GM21825 (cell line): ENCODE measurements at regions not wholly inside any gene's neighbourhood (a gene's known extent, or its start where the extent isn't known, plus 50 kb on each side); places are given as distances from the start of the nearest gene placed in this dataset.

ENCODE experiments used
- ATAC-seq: cut with Tn5 transposase; IDR thresholded peaks from one replicate; pipeline ENCODE4 v1.9.1; 2021; ENCODE audit warnings: mild to moderate bottlenecking, moderate library complexity; ENCODE audit not compliant: unreplicated experiment

GRCh38 chr3:56874269-56874668, 72.5 kb upstream of the ARHGEF3 start:
- ATAC-seq = no peak

GRCh38 chr3:56870436-56870835, 68.7 kb upstream of the ARHGEF3 start:
- ATAC-seq = no peak

GRCh38 chr3:56869157-56869889, 67.6 kb upstream of the ARHGEF3 start:
- ATAC-seq = no peak

GRCh38 chr3:56868706-56869105, 67.0 kb upstream of the ARHGEF3 start:
- no peak for ATAC-seq

- no peak for ATAC-seq
These were observed 65.9 kb upstream of the ARHGEF3 start for GRCh38 chr3:56867671-56868070.

- no peak for ATAC-seq
These were observed 63.3 kb upstream of the ARHGEF3 start for GRCh38 chr3:56864918-56865524.

- no peak for ATAC-seq
These were observed 62.3 kb upstream of the ARHGEF3 start for GRCh38 chr3:56864090-56864489.

GRCh38 chr3:56862352-56863062, 60.8 kb upstream of the ARHGEF3 start:
- no peak for ATAC-seq

- ATAC-seq = no peak
These were observed 59.8 kb upstream of the ARHGEF3 start for GRCh38 chr3:56861511-56861910.

- ATAC-seq = no peak
These were observed 59.2 kb upstream of the ARHGEF3 start for GRCh38 chr3:56860939-56861338.

GRCh38 chr3:56860351-56860750, 58.6 kb upstream of the ARHGEF3 start:
- no peak for ATAC-seq

GRCh38 chr3:56858331-56858730, 56.6 kb upstream of the ARHGEF3 start:
- ATAC-seq = no peak

- no peak for ATAC-seq
These were observed 55.4 kb upstream of the ARHGEF3 start for GRCh38 chr3:56857178-56857577.

- ATAC-seq = no peak
These were observed 55.0 kb upstream of the ARHGEF3 start for GRCh38 chr3:56856752-56857151.

- no peak for ATAC-seq
These were observed 54.2 kb upstream of the ARHGEF3 start for GRCh38 chr3:56855856-56856512.

GRCh38 chr3:56854856-56855611, 53.3 kb upstream of the ARHGEF3 start:
- no peak for ATAC-seq

GRCh38 chr3:56851966-56852884, 50.5 kb upstream of the ARHGEF3 start:
- ATAC-seq = no peak
